ENCODE measurements at regions not wholly inside any gene's neighbourhood (a gene's known extent, or its start where the extent isn't known, plus 50 kb on each side); places are given as distances from the start of the nearest gene placed in this dataset.
"Not testable (repeated sequence)": the region's sequence is repeated elsewhere in the genome, so short reads cannot be mapped to it uniquely, and the experiment has no call there.

DNA sequence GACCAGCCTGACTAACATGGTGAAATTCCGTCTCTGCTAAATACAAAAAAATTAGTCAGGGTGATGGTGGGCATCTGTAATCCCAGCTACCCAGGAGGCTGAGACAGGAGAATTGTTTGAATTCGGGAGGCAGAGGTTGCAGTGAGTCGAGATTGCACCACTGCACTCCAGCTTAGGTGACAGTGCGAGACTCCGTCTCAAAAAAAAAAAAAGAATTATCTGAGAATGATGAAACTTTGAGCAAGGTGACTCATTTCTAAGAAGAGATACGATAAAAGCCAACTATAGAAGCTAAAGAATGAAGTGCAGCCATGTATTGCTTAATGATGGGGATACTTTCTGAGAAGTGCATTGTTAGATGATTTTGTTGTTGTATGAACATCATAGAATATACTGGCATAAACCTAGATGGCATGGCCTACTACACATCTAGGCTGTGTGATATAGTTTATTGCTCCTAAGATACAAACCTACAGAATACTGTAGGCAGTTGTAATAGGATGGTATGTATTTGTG is 64.7 kb downstream of the SNRPE start:
- DNase-seq, result no peak

DNA sequence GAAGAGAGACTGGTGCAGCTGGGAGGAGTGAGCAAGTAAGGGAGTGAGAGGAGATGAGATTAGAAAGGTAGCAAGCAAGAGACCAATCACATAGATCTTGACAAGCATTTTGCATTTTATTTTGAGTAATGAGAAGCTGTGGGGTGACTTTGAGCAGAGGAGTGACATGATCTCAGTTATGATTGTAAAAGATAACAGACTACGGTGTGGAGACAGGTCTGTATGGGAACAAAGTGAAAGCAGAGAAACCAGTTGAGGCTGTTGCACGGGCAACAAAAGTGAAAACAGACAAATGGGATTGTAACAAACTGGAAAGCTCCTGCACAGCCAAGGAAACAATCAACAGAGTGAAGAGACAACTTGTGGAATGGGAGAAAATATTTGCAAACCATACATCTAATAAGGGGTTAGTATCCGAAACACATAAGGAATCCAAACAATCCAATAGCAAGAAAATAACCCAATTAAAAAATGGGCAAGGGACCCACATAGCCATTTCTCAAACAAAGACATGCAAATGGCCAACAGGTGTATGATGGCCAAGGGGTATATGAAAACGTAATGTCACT is 68.4 kb downstream of the SNRPE start:
- no peak for DNase-seq

DNA sequence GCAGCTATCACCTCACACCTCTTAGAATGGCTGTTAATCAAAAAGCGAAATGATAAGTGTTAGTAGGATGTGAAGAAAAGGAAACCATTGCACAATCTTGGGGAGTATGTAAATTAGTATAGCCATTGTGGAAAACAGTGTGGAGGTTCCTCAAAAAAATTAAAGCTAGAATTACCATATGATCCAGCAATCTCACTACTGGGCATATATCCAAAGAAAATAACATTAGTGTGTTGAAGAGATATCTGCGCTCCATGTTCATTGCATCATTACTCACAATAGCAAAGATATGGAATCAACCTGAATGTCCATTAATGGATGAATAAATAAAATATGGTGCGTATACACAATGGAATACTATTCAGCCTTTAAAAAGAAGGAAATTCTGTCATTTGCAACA is 68.9 kb downstream of the SNRPE start:
- DNase-seq, result no peak

DNA sequence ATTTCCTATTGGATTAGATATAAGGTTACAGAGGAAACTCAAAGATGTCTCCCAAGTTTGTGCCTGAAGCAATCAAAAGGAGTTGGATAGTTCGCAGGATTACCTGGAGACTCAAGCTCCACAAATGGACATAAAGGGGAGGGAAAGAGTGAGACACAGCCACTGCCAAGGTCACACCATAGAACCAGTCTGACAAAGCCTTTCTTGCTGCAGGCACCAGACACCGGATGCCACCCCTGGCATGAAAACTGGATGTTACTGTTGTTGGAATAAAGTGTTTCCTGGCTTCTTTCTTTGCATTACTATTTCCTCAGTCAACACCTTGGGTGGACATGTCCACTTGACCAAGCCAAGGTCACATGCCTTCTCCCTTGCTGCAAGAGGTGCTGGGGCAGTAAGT is 70.6 kb downstream of the SNRPE start:
- DNase-seq, result no peak

GRCh38 chr1:203932556-203932955 is 71.2 kb downstream of the SNRPE start:
- DNase-seq, result peak in 1 of 5 donors; percentile 24

- DNase-seq, result no peak
Observed at GRCh38 chr1:203934027-203934426, 72.6 kb downstream of the SNRPE start.

DNA sequence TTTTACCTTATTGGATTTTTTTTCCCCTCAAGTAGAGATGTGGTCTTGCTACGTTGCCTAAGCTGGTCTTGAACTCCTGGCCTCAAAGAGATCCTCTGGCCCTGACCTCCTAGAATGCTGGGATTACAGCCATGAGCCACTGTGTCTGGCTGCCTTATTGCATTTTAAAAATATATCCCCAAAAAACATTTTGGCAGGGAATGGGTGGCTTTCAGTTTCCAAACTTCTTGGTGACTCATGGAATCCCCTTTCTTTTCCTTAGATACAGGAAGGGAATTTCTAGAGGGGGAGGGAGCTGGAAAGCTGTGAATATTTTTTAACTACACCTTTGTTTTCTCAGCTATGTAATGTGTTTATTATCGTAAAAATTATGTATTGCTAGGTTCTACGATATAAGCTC is 73.3 kb downstream of the SNRPE start:
- no peak for DNase-seq

- DNase-seq, result no peak
Observed at GRCh38 chr1:203935321-203935720, 73.9 kb downstream of the SNRPE start.

DNA sequence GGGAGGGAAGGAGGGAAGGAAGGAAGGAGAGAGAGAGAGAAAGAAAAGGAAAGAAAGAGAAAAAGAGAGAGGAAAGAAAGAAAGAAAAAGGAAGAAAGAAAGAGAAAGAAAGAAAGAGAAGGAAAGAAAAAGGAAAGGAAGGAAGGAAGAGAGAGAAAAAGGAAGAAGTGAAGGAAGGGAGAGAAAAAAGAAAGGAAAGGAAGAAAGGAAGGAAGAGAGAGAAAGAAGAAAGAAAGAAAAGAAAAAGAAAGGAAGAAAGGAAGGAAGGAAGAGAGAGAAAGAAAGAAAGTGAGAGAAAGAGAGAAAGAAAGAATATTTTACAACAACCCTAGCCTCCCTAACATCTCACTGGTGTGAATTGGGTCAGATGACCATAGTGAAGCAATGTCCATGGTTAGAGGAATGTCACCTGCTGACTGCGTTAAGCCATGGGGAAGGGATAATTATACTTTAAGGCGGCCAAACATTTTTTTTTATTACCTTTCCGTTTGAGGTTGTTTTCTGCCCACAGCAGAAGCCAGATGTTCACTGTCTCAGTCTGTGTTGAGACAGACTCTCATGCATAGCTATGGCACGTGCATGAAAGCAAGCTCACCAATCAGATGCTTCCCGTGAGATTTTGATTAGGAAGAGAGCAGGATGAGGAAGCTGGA is 76.4 kb downstream of the SNRPE start:
- DNase-seq, result no peak

- no peak for DNase-seq
Observed at GRCh38 chr1:203944651-203945404, 83.4 kb downstream of the SNRPE start.

DNA sequence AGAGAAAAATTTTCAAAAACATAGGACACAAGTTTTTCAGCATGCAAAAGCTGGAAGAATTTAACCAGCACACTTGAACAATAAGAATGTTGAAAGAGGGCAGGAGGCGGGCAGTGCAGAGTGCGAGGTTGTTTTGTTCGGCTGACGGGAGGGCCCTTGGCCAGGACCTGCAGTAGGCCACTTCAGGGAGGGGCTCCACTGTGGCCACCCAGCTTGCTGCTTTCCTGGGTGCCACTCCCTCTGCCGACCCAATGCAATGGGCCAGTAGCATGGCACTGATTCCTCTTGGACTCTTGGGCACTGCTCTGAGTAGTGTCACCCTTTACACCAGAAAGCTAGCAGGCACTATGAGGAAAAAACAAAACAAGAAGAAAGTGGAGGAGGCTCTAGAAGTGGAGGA is 92.9 kb downstream of the SNRPE start:
- no peak for DNase-seq

- no peak for DNase-seq
Observed at GRCh38 chr1:203954788-203955552, 93.6 kb downstream of the SNRPE start.

DNA sequence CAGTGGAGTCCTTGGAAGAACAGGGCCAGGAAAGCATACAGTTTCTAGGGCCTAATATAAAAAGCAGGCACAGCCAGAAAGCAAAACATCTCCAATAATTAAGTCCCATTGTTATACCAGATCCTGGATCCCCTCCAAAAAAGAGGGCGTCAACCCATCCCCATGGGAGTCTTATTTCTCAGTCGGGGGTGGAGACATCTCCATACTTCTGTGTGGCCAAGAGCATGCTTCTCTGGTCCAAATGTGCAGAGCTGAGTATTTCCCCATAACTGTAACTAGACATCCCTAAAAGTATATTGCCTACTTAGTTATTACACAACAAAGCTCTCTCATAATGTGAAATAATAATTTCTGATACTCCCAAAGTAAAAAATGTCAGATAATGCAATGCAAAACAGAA is 104.2 kb upstream of the SOX13 start:
- no peak for DNase-seq

- DNase-seq, result no peak
Observed at GRCh38 chr1:203969846-203970245, 103.1 kb upstream of the SOX13 start.

GRCh38 chr1:203985044-203985443 is 87.9 kb upstream of the SOX13 start:
- no peak for DNase-seq

- DNase-seq, result no peak
Observed at GRCh38 chr1:203985676-203986075, 87.2 kb upstream of the SOX13 start.

DNA sequence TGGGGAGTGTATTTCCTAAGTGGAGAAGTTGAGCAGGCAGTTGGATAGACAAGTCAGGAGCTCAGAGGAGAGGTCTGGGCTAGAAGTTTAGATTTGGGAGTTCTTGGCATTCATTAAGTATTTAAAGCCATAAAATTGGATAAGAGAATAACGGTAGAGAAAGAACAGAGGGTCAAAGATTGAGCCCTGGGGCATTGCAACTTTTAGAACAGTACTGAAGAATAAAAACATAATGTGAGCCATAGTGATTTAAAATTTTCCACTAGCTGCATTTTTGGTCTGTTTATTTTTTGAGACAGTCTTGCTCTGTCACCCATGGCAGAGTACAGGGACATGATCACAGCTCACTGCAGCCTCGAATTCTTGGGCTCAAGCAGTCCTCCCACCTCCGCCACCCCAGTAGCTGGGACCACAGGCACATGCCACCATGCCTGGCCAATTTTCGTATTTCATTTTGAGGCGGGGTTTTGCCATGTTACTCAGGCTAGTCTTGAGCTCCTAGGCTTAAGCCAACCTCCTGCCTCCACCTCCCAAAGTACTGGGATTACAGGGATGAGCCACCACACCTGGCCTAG is 85.9 kb upstream of the SOX13 start:
- no peak for DNase-seq

DNA sequence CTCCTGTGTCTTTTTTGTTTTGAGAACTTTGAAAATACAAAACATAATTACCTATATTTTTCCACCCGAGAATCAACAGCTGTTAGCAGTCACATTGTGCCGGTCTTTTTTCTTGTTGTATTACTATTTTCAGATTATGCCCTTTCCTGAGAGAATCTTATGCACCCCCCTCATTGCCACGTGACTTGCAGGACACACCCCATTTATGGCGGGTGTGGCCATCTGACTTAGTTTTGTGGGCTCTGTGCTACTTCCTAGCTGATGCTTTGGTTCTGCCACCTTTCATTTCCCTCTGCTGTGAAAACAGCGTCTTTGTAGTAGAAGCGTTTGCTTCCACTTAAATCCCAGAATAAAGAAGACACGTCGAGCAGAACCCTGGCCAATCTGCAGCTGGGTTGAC is 82.8 kb upstream of the SOX13 start:
- no peak for DNase-seq

GRCh38 chr1:203992440-203992839 is 80.5 kb upstream of the SOX13 start:
- no peak for DNase-seq

DNA sequence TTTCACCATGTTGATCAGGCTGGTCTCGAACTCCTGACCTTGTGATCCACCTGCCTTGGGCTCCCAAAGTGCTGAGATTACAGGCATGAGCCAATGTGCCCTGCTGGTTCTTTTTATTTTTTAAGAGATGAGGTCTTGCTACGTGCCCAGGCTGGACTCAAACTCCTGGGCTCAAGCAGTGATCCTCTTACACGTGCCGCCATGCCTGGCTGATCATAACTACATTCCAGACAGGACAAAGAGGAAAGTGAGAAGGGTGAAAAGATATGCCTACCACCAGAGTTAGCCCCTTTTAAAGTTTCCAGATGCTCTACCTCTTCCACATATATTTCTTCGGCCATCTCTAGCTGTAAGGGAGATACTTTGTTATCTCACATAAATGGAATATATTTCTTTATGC is 79.7 kb upstream of the SOX13 start:
- DNase-seq, result no peak

GRCh38 chr1:203995228-203995627 is 77.7 kb upstream of the SOX13 start:
- no peak for DNase-seq

GRCh38 chr1:203996126-203996525 is 76.8 kb upstream of the SOX13 start:
- no peak for DNase-seq

- not testable (repeated sequence) for DNase-seq
Observed at GRCh38 chr1:203998571-203998970, 74.3 kb upstream of the SOX13 start.

Measured in T-helper 1 cell (primary cell).